OCI-LY3 (cell line): ENCODE measurements at regions not wholly inside any gene's neighbourhood (a gene's known extent, or its start where the extent isn't known, plus 50 kb on each side); places are given as distances from the start of the nearest gene placed in this dataset.

Source experiments
- H2AFZ ChIP-seq: fragments of 200-600, 300-600 bp; shearing (Covaris generic); 2 replicates; pipeline ENCODE4 v1.6.0; 2014; ENCODE audit warnings: antibody characterized with exemption, low read depth, low read length
- H3K27ac ChIP-seq: fragments of 200-600, 300-600 bp; sonication (generic); 2 replicates; pipeline ENCODE4 v1.5.1; 2014; ENCODE audit warnings: mild to moderate bottlenecking, low read length, moderate library complexity, mixed read lengths
- H3K27me3 ChIP-seq: fragments of 200-600, 300-600 bp; sonication (generic); 2 replicates; pipeline ENCODE4 v1.6.1; 2014; ENCODE audit warnings: low read depth, low read length, mixed read lengths
- H3K36me3 ChIP-seq: fragments of 200-600, 300-600 bp; sonication (generic); replicated peaks from 2 replicates; pipeline ENCODE3; 2014; ENCODE audit warnings: low read depth, low read length, mixed read lengths
- H3K4me1 ChIP-seq: fragments of 300-600, 200-600 bp; sonication (generic); 2 replicates; pipeline ENCODE4 v1.6.1; 2014; ENCODE audit warnings: low read length, mixed read lengths
- H3K4me2 ChIP-seq: fragments of 200-600, 300-600 bp; sonication (generic); 2 replicates; pipeline ENCODE4 v1.6.1; 2014; ENCODE audit warnings: low read length, mixed read lengths
- H3K4me3 ChIP-seq: fragments of 300-600, 200-600 bp; sonication (generic); 2 replicates; pipeline ENCODE4 v1.5.1; 2014; ENCODE audit warnings: antibody characterized with exemption, mild to moderate bottlenecking, low read length, moderate library complexity
- H3K79me2 ChIP-seq: fragments of 300-600, 200-600 bp; shearing (Covaris generic); 2 replicates; pipeline ENCODE4 v1.6.1; 2014; ENCODE audit warnings: mild to moderate bottlenecking, low read length, mixed read lengths
- H3K9ac ChIP-seq: fragments of 300-600, 200-600 bp; shearing (Covaris generic); 2 replicates; pipeline ENCODE4 v1.6.0; 2014; ENCODE audit warnings: mild to moderate bottlenecking, low read length, moderate library complexity
- H3K9me3 ChIP-seq: fragments of 200-600, 300-600 bp; shearing (Covaris generic); 2 replicates; pipeline ENCODE4 v1.6.1; 2014; ENCODE audit warnings: low read length, mixed read lengths; ENCODE audit not compliant: insufficient read depth
- H4K20me1 ChIP-seq: fragments of 200-600, 300-600 bp; sonication (generic); 2 replicates; pipeline ENCODE4 v1.6.1; 2016; ENCODE audit warnings: low read length, mixed read lengths; ENCODE audit not compliant: insufficient read depth
- EZH2phosphoT487 ChIP-seq: fragments of 200-600 bp; shearing (Covaris generic); IDR thresholded peaks from 2 replicates; pipeline ENCODE4 v1.6.1; 2018; ENCODE audit warnings: antibody characterized with exemption, mixed run types, low read depth
- TF ChIP-seq, protein P1 (sequence below): fragments of 200-600, 300-600 bp; sonication (generic); IDR thresholded peaks from 2 replicates; pipeline ENCODE4 v1.5.1; 2014; ENCODE audit warnings: antibody characterized with exemption, low read length, low read depth

DNA sequence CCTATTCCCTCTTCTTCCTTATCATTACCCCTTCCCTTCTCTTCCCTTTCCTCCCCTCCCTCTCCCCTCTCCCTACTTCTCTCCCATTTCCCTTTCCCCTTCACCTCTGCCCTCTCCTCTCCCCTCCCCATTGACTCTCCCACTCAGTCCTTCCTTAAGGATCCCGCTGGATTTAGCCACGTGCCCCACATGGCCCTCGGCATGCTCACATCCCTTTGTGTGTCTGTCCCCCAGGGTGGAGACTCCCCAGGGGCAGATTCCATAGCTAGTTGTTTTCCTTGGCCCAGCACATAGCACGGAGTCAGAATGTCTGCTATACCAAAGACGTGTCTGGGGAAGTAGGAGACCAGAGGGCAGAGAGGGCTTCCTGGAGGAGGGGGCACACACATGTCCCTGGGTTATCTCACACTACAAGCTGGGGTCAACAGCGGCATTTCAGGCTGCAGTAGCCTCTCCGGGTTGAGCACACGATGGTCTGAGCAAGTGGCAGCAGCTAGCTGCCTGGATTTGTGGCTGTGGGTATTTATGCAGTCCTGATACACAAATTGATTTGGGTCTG, 487.0 kb downstream of the TBC1D22A start:
- no peaks in the 10 kb centered on the region for H3K36me3 ChIP-seq
- no peak overlapping the region for H3K4me2 ChIP-seq
- no peak overlapping the region for H3K4me3 ChIP-seq
- no peak overlapping the region for H3K9ac ChIP-seq
- no peak overlapping the region for H2AFZ ChIP-seq
- TF ChIP-seq, protein P1, sequence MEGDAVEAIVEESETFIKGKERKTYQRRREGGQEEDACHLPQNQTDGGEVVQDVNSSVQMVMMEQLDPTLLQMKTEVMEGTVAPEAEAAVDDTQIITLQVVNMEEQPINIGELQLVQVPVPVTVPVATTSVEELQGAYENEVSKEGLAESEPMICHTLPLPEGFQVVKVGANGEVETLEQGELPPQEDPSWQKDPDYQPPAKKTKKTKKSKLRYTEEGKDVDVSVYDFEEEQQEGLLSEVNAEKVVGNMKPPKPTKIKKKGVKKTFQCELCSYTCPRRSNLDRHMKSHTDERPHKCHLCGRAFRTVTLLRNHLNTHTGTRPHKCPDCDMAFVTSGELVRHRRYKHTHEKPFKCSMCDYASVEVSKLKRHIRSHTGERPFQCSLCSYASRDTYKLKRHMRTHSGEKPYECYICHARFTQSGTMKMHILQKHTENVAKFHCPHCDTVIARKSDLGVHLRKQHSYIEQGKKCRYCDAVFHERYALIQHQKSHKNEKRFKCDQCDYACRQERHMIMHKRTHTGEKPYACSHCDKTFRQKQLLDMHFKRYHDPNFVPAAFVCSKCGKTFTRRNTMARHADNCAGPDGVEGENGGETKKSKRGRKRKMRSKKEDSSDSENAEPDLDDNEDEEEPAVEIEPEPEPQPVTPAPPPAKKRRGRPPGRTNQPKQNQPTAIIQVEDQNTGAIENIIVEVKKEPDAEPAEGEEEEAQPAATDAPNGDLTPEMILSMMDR, result no peak
- no peak for TF ChIP-seq EZH2phosphoT487
- H3K27ac ChIP-seq, result no peak overlapping the region
- no peaks in the 10 kb centered on the region for H4K20me1 ChIP-seq
- 0 out of 2 replicates have a peak, but pooled peaks cover 3% of the 10 kb centered on the region for H3K9me3 ChIP-seq
- H3K27me3 ChIP-seq, result peaks cover 11% of the 10 kb centered on the region; the same call in 1 of the 2 replicates
- no peaks in the 10 kb centered on the region for H3K4me1 ChIP-seq
- no peaks in the 10 kb centered on the region for H3K79me2 ChIP-seq

DNA sequence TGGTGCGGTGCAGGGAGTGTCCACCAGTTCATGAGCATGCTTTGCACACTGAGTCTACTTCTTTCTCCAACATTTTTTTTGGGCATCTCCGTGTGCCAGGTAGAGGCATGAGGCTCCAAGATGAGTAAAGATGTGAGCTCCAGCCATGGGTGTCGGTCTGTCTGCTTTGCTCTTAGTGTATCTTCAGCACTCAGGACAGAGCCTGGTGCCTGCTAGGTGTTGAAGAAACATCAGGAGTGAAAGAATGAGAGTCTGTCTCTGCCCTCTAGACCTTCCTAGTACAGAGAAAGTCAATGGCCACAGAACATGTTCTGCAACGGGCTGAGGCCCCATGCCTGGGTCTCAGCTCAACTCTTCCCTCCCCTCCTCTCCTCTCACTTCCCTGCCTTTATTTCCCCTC, 486.5 kb downstream of the TBC1D22A start:
- H3K27ac ChIP-seq, result no peak overlapping the region
- 0 out of 2 replicates have a peak, but pooled peaks cover 3% of the 10 kb centered on the region for H3K9me3 ChIP-seq
- H2AFZ ChIP-seq, result no peak overlapping the region
- H3K79me2 ChIP-seq, result no peaks in the 10 kb centered on the region
- H3K4me1 ChIP-seq, result no peaks in the 10 kb centered on the region
- TF ChIP-seq, protein P1, result no peak
- no peak for TF ChIP-seq EZH2phosphoT487
- H3K4me2 ChIP-seq, result no peak overlapping the region
- peaks cover 15% of the 10 kb centered on the region; the same call in 1 of the 2 replicates for H3K27me3 ChIP-seq
- H4K20me1 ChIP-seq, result no peaks in the 10 kb centered on the region
- H3K4me3 ChIP-seq, result no peak overlapping the region
- no peak overlapping the region for H3K9ac ChIP-seq
- no peaks in the 10 kb centered on the region for H3K36me3 ChIP-seq

DNA sequence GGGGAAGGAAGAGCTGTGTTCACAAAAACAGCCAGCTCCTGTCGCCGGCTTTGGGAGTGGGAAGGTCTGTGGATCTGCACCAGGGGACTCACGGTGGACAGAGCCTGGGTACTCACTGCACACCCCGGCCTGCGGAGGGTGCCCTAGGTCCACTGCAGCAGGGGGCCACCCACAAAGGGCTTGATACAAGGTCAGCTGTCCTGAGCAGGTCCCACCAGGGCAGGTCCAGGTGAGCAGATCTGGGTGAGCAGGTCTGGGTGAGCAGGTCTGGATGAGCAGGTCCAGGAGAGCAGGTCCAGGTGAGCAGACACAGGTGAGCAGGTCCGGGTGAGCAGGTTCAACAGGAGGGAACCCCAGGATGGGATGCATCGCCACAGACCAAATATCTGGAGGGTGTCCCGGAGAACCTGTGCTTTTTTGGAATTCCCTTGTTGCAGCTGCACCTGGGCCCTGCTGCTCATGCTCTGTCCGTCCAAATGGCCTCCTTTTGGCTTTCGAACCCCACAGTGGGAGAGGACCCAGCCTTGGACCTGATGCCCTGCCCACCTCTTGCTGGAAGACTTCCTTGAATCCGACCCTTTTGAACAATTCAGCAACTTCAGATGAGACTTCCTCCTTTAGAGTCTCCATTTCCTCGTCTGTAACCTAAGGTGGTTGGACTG, 485.3 kb downstream of the TBC1D22A start:
- Histone ChIP-seq H2AFZ (no peak overlapping the region), H3K9ac (no peak overlapping the region)
- no peak for TF ChIP-seq EZH2phosphoT487
- TF ChIP-seq, protein P1, result no peak

DNA sequence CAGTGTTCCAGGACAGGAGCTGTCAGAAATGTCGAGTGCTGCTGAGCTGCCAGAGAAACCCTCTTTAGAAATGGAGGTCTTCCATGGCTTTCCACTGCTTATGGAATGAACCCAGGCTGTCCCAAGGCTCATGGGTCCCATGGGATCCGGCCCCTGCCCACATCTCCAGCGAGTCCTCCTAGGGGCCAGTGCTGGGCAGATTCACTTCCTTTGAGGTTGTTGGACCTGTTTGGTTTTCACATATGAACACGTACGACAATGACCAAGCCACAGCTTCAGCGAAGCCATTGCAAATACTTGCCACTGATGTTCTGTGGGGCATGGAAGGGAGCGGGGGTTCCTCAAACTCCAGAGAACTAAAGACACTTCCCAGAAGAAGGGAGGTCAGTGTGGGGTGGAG, 483.3 kb downstream of the TBC1D22A start:
- no peak overlapping the region for H3K4me3 ChIP-seq
- TF ChIP-seq, protein P1, result no peak
- TF ChIP-seq EZH2phosphoT487, result no peak

More for the DNA sequence above, 485.3 kb downstream of the TBC1D22A start:
- Histone ChIP-seq H3K4me2 (no peak overlapping the region), H3K36me3 (no peaks in the 10 kb centered on the region), H3K79me2 (no peaks in the 10 kb centered on the region), H3K27me3 (peaks cover 15% of the 10 kb centered on the region; the same call in 1 of the 2 replicates), H3K4me1 (no peaks in the 10 kb centered on the region), H4K20me1 (no peaks in the 10 kb centered on the region), H3K4me3 (no peak overlapping the region), H3K27ac (no peak overlapping the region), H3K9me3 (no peaks in the 10 kb centered on the region)

More for the DNA sequence above, 483.3 kb downstream of the TBC1D22A start:
- peaks cover 15% of the 10 kb centered on the region; the same call in 1 of the 2 replicates for H3K27me3 ChIP-seq
- no peak overlapping the region for H3K4me2 ChIP-seq
- no peaks in the 10 kb centered on the region for H4K20me1 ChIP-seq
- no peak overlapping the region for H3K9ac ChIP-seq
- H3K9me3 ChIP-seq, result no peaks in the 10 kb centered on the region
- H3K36me3 ChIP-seq, result no peaks in the 10 kb centered on the region
- no peak overlapping the region for H2AFZ ChIP-seq
- no peaks in the 10 kb centered on the region for H3K79me2 ChIP-seq
- H3K4me1 ChIP-seq, result no peaks in the 10 kb centered on the region
- no peak overlapping the region for H3K27ac ChIP-seq
